SU-DHL-6 (cell line): ENCODE measurements at regions not wholly inside any gene's neighbourhood (a gene's known extent, or its start where the extent isn't known, plus 50 kb on each side); places are given as distances from the start of the nearest gene placed in this dataset.

Experiments
- CTCF ChIP-seq: fragments of 200-600 bp; sonication (generic); IDR thresholded peaks from one replicate; pipeline ENCODE4 v1.5.1; 2017; ENCODE audit warnings: antibody characterized with exemption, mild to moderate bottlenecking, low read length, moderate library complexity; ENCODE audit not compliant: insufficient read depth, poor library complexity, severe bottlenecking
- EZH2phosphoT487 ChIP-seq: fragments of 200-600 bp; sonication (generic), shearing (Covaris generic); conservative IDR thresholded peaks from 2 replicates; pipeline ENCODE4 v1.6.1; 2018; ENCODE audit warnings: mild to moderate bottlenecking, antibody characterized with exemption, low read length, moderate library complexity, mixed read lengths

DNA sequence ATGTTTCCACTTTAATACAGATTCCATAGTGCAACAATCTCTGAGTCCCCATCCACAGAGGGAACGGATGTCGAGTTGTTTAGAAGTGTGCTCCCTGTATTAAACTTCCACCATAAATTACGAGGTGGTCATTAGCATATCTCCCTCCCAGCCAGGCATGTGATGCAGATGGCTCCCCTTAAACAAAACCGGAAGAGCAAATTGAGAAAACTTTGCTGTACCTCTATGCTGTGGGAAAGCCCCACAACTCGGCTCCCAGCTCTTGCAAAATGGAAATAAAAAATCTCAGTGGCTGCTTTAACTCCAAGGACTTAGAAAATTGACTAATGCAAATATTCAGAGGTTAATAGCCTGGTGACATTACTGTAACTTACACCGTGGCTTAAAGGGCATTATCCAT lies 290.9 kb downstream of the MAF start:
- no peak for TF ChIP-seq EZH2phosphoT487
- no peak for TF ChIP-seq CTCF
